ENCODE measurements at regions not wholly inside any gene's neighbourhood (a gene's known extent, or its start where the extent isn't known, plus 50 kb on each side); places are given as distances from the start of the nearest gene placed in this dataset.
"Not testable (repeated sequence)": the region's sequence is repeated elsewhere in the genome, so short reads cannot be mapped to it uniquely, and the experiment has no call there.

GRCh38 chr3:31095255-31095654 is 200.8 kb upstream of the GADL1 start:
- TF ChIP-seq CTCF (IDR thresholded peaks at IDR 0.05): no peak
- Histone ChIP-seq H3K4me1 (peaks cover 18% of the 10 kb centered on the region), H3K9me3 (no peaks in the 10 kb centered on the region), H3K36me3 (no peaks in the 10 kb centered on the region), H3K4me3 (no peak overlapping the region), H3K27ac (no peak overlapping the region), H3K27me3 (ENCODE audit: low read depth) (no peaks in the 10 kb centered on the region)
- DNase-seq (no peak), ATAC-seq (peak; percentile 26 to 63)
- intact Hi-C loops (cut with DNase I): no loop called here

GRCh38 chr3:31096661-31097395 is 202.4 kb upstream of the GADL1 start:
- Histone ChIP-seq H3K4me3 (no peak overlapping the region), H3K36me3 (no peaks in the 10 kb centered on the region), H3K27ac (no peak overlapping the region), H3K9me3 (no peaks in the 10 kb centered on the region), H3K4me1 (peaks cover 18% of the 10 kb centered on the region), H3K27me3 (ENCODE audit: low read depth) (no peaks in the 10 kb centered on the region)
- DNase-seq (no peak), ATAC-seq (no peak)
- TF ChIP-seq CTCF (IDR thresholded peaks at IDR 0.05): no peak
- intact Hi-C loops (cut with DNase I): no loop called here

GRCh38 chr3:31100519-31100918 is 206.1 kb upstream of the GADL1 start:
- no peak for ATAC-seq
- Histone ChIP-seq H3K9me3 (no peaks in the 10 kb centered on the region), H3K4me1 (no peaks in the 10 kb centered on the region), H3K27me3 (ENCODE audit: low read depth) (no peaks in the 10 kb centered on the region), H3K4me3 (no peak overlapping the region), H3K27ac (no peak overlapping the region), H3K36me3 (no peaks in the 10 kb centered on the region)
- TF ChIP-seq CTCF (IDR thresholded peaks at IDR 0.05): no peak
- no peak for DNase-seq
- intact Hi-C loops (cut with DNase I): no loop called here

GRCh38 chr3:31101285-31101684 is 206.8 kb upstream of the GADL1 start:
- H3K27me3 ChIP-seq (ENCODE audit: low read depth); H3K9me3 ChIP-seq; H3K36me3 ChIP-seq; DNase-seq; H3K4me3 ChIP-seq; intact Hi-C loops (cut with DNase I); H3K4me1 ChIP-seq; H3K27ac ChIP-seq; ATAC-seq: not testable (repeated sequence)

GRCh38 chr3:31102196-31102879 is 207.9 kb upstream of the GADL1 start:
- no peaks in the 10 kb centered on the region for H3K36me3 ChIP-seq
- no peaks in the 10 kb centered on the region for H3K4me1 ChIP-seq
- no peaks in the 10 kb centered on the region for H3K27me3 ChIP-seq (ENCODE audit: low read depth)
- intact Hi-C loops (cut with DNase I): no loop called here
- H3K9me3 ChIP-seq: no peaks in the 10 kb centered on the region
- ATAC-seq: no peak
- no peak overlapping the region for H3K4me3 ChIP-seq
- no peak overlapping the region for H3K27ac ChIP-seq
- no peak for TF ChIP-seq CTCF (IDR thresholded peaks at IDR 0.05)
- no peak for DNase-seq

GRCh38 chr3:31103181-31103580 is 208.7 kb upstream of the GADL1 start:
- Histone ChIP-seq H3K4me1 (no peaks in the 10 kb centered on the region), H3K36me3 (no peaks in the 10 kb centered on the region), H3K27ac (no peak overlapping the region), H3K4me3 (no peak overlapping the region), H3K9me3 (no peaks in the 10 kb centered on the region), H3K27me3 (ENCODE audit: low read depth) (no peaks in the 10 kb centered on the region)
- ATAC-seq (no peak), DNase-seq (no peak)
- no peak for TF ChIP-seq CTCF (IDR thresholded peaks at IDR 0.05)
- intact Hi-C loops (cut with DNase I): no loop called here
